Epithelial cell of prostate (primary cell): ENCODE measurements at regions not wholly inside any gene's neighbourhood (a gene's known extent, or its start where the extent isn't known, plus 50 kb on each side); places are given as distances from the start of the nearest gene placed in this dataset.

ENCODE experiments used
- DNase-seq: peaks from one replicate; pipeline ENCODE4 v3.0.0-alpha.2; 2011; ENCODE audit warnings: low read depth, low spot score
- H3K27ac ChIP-seq: fragments of 450-650 bp; 2 replicates; pipeline ENCODE4 v1.5.1; 2017; ENCODE audit warnings: mild to moderate bottlenecking

- no peak overlapping the region for H3K27ac ChIP-seq
- no peak for DNase-seq
Measured at GRCh38 chr10:105535478-105535877, 894.4 kb downstream of the SORCS3 start.

GRCh38 chr10:105534086-105534485, 893.0 kb downstream of the SORCS3 start:
- H3K27ac ChIP-seq = no peak overlapping the region
- DNase-seq = no peak

GRCh38 chr10:105516511-105516910, 875.4 kb downstream of the SORCS3 start:
- no peak for DNase-seq
- no peak overlapping the region for H3K27ac ChIP-seq

GRCh38 chr10:105514106-105514505, 873.0 kb downstream of the SORCS3 start:
- DNase-seq = no peak
- no peak overlapping the region for H3K27ac ChIP-seq

GRCh38 chr10:105509517-105509916, 868.4 kb downstream of the SORCS3 start:
- no peak for DNase-seq
- H3K27ac ChIP-seq = no peak overlapping the region

GRCh38 chr10:105506262-105506661, 865.2 kb downstream of the SORCS3 start:
- no peak for DNase-seq
- H3K27ac ChIP-seq = no peak overlapping the region

- DNase-seq = no peak
Measured at GRCh38 chr10:105503714-105504113, 862.6 kb downstream of the SORCS3 start.

GRCh38 chr10:105502058-105502457, 861.0 kb downstream of the SORCS3 start:
- no peak for DNase-seq
- no peak overlapping the region for H3K27ac ChIP-seq

More at GRCh38 chr10:105503714-105504113, 862.6 kb downstream of the SORCS3 start:
- H3K27ac ChIP-seq = no peak overlapping the region

- no peak for DNase-seq
- no peak overlapping the region for H3K27ac ChIP-seq
Measured at GRCh38 chr10:105494944-105495343, 853.9 kb downstream of the SORCS3 start.

GRCh38 chr10:105494303-105494702, 853.2 kb downstream of the SORCS3 start:
- DNase-seq = no peak
- H3K27ac ChIP-seq = no peak overlapping the region

- DNase-seq = no peak
- no peak overlapping the region for H3K27ac ChIP-seq
Measured at GRCh38 chr10:105473170-105473569, 832.1 kb downstream of the SORCS3 start.

- H3K27ac ChIP-seq = no peak overlapping the region
- no peak for DNase-seq
Measured at GRCh38 chr10:105468759-105469158, 827.7 kb downstream of the SORCS3 start.

- DNase-seq = no peak
- H3K27ac ChIP-seq = no peak overlapping the region
Measured at GRCh38 chr10:105466521-105466920, 825.4 kb downstream of the SORCS3 start.

- H3K27ac ChIP-seq = no peak overlapping the region
- DNase-seq = no peak
Measured at GRCh38 chr10:105434970-105435369, 793.9 kb downstream of the SORCS3 start.

- no peak overlapping the region for H3K27ac ChIP-seq
- DNase-seq = no peak
Measured at GRCh38 chr10:105413997-105414396, 772.9 kb downstream of the SORCS3 start.

GRCh38 chr10:105409370-105409769, 768.3 kb downstream of the SORCS3 start:
- no peak overlapping the region for H3K27ac ChIP-seq
- DNase-seq = no peak

GRCh38 chr10:105406488-105406887, 765.4 kb downstream of the SORCS3 start:
- DNase-seq = no peak
- no peak overlapping the region for H3K27ac ChIP-seq

GRCh38 chr10:105398202-105398601, 757.1 kb downstream of the SORCS3 start:
- no peak for DNase-seq
- no peak overlapping the region for H3K27ac ChIP-seq

- no peak for DNase-seq
Measured at GRCh38 chr10:105391670-105392351, 750.7 kb downstream of the SORCS3 start.

GRCh38 chr10:105387971-105388370, 746.9 kb downstream of the SORCS3 start:
- H3K27ac ChIP-seq = no peak overlapping the region
- no peak for DNase-seq

More at GRCh38 chr10:105391670-105392351, 750.7 kb downstream of the SORCS3 start:
- H3K27ac ChIP-seq = no peak overlapping the region

GRCh38 chr10:105383978-105384377, 742.9 kb downstream of the SORCS3 start:
- no peak overlapping the region for H3K27ac ChIP-seq
- DNase-seq = no peak

GRCh38 chr10:105370692-105371091, 729.6 kb downstream of the SORCS3 start:
- no peak overlapping the region for H3K27ac ChIP-seq
- no peak for DNase-seq
